GM10266 (cell line): ENCODE measurements at regions not wholly inside any gene's neighbourhood (a gene's known extent, or its start where the extent isn't known, plus 50 kb on each side); places are given as distances from the start of the nearest gene placed in this dataset.

ENCODE experiments used
- DNase-seq: peaks from one replicate; pipeline ENCODE4 v3.0.0; 2012; ENCODE audit errors: extremely low spot score
- CTCF ChIP-seq: IDR thresholded peaks from 2 replicates; pipeline ENCODE4 v1.5.1; 2012; ENCODE audit warnings: mild to moderate bottlenecking, low read depth; ENCODE audit not compliant: control insufficient read depth, insufficient read depth; ENCODE audit errors: missing control alignments

DNA sequence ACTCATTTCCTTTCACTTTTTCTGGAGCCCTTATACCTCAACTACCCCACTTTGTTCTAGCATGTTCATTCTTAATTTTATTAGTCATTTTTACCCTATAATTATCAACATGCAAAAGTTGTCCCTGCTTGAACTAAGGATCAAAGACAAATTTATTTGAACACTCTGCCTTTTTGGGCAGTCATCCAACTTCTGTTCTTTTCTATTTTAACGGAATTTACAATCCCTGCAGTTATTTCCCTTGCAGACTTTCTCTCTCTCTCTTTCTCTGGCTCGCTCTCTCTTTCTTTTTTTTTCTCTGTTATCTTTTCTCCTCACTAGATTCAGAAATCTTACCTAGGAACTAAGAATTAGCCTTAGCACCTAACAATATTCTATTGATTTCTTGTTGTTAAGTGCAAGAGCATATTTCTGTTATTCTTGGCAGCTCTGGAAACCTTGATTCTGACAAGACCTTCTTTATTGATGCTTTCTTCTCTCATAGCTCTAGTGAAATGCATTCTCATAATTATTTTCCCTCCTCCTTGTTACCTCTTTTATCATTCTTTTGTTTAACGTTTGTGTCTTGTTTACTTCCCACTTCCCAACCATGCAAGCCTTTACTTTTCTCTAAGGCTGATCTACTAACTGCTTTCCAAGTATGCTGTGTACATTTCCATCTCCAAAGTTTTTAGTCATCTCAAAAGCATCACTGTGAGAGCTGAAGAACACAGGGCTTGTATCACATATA, 951.6 kb downstream of the DIPK2A start:
- no peak for DNase-seq
- TF ChIP-seq CTCF: no peak

DNA sequence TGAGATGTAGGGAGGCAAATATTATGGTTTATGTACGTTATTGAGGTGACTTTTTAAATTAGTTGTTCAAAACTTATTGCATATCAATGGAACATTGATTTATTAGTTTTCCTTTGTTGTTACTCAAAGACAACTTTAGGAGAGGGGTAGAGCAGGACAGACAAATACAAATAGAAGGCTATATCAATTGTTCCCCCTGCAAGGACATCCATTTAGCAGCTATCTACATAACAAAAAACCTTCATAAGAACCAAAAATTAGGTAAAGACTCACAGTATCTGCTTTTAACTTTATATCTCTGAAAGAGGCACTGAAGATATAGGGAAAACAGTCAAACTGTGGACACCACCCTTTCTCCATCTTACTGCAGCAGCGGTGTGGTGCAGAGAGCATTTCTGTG, 958.8 kb downstream of the DIPK2A start:
- no peak for TF ChIP-seq CTCF
- no peak for DNase-seq

DNA sequence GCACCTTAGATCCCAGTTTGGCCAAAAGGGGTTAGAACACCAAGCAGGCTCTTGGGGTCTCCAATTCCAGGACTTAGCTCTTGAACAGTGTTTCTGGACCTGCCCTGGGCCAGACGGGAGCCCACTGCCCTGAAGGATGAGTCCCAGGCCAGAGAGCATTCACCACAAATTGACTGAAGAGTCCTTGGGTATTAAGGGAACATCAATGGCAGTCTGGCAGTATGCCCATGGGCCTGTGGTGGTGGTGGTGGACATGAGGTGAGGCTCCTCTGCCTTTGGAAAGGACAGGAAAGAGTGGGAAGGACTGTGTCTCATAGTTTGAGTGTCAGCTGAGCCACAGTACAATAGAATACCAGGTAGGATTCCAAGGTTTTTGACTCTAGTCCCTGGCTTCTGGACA, 960.0 kb downstream of the DIPK2A start:
- no peak for DNase-seq
- TF ChIP-seq CTCF: no peak

- DNase-seq: no peak
- TF ChIP-seq CTCF: no peak
These were observed 970.6 kb downstream of the DIPK2A start for GRCh38 chr3:144942093-144942837.

DNA sequence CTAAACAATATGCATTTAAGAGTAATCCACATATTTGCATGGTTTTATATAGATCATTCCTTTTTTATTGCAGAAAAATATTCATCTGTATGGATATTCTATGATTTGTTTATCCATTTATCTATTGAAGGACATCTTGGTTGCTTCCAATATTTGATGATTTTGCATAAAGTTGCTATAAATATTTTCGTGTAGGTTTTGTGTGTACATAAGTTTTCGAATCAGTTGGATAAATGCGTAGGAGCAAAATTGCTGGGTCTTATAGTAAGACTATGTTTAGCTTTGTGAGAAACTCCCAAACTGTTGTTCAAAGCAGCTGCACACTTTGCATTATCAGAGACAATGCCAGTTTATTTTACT, 971.2 kb downstream of the DIPK2A start:
- no peak for DNase-seq
- no peak for TF ChIP-seq CTCF

- DNase-seq: no peak
- no peak for TF ChIP-seq CTCF
These were observed 976.3 kb downstream of the DIPK2A start for GRCh38 chr3:144947895-144948294.

DNA sequence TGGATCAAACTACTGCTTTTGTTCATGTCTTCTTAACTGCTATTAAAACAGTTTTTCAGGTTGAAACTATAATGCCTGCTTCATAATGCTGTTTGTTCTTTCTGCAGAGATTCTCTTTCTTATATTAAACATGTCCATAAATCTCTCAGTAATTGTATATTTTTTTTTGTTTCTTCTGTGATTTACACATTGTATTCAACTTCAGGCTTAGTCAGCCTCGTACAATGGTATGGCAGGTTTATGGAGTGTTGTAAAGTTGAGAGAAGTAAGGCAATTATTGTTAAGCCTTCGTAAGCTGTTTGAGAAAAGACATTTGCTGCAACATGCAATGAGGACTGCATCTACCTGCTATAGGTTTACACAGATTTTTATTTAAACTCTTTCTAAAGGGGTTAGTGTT, 977.1 kb downstream of the DIPK2A start:
- no peak for DNase-seq
- TF ChIP-seq CTCF: no peak
